Neuronal stem cell (in vitro differentiated cells): ENCODE measurements at regions not wholly inside any gene's neighbourhood (a gene's known extent, or its start where the extent isn't known, plus 50 kb on each side); places are given as distances from the start of the nearest gene placed in this dataset.

ENCODE experiments used
- DNase-seq: peaks from one replicate; pipeline ENCODE4 v3.0.0-alpha.2; 2013; ENCODE audit warnings: low spot score
- H2AFZ ChIP-seq: one replicate; pipeline ENCODE4 v1.6.1; 2013; ENCODE audit warnings: mild to moderate bottlenecking, low read length, inconsistent platforms
- H2AK5ac ChIP-seq: 2 replicates; pipeline ENCODE4 v1.6.1; 2013; ENCODE audit warnings: low read depth, mild to moderate bottlenecking, inconsistent platforms, low read length, moderate library complexity, mixed read lengths
- H2BK120ac ChIP-seq: 2 replicates; pipeline ENCODE4 v1.6.1; 2013; ENCODE audit warnings: low read depth, mild to moderate bottlenecking, inconsistent platforms, low read length, moderate library complexity, mixed read lengths
- H2BK12ac ChIP-seq: one replicate; pipeline ENCODE4 v1.6.1; 2013; ENCODE audit warnings: low read length, inconsistent platforms
- H2BK15ac ChIP-seq: 2 replicates; pipeline ENCODE4 v1.6.1; 2013; ENCODE audit warnings: mild to moderate bottlenecking, low read length, inconsistent platforms, mixed read lengths
- H2BK5ac ChIP-seq: one replicate; pipeline ENCODE4 v1.6.1; 2013; ENCODE audit warnings: inconsistent platforms, mild to moderate bottlenecking, low read length, moderate library complexity
- H3K14ac ChIP-seq: one replicate; pipeline ENCODE4 v1.6.1; 2013; ENCODE audit warnings: low read length, inconsistent platforms
- H3K18ac ChIP-seq: 2 replicates; pipeline ENCODE4 v1.6.1; 2013; ENCODE audit warnings: low read length, inconsistent platforms
- H3K23ac ChIP-seq: 2 replicates; pipeline ENCODE4 v1.6.1; 2013; ENCODE audit warnings: low read depth, mild to moderate bottlenecking, mixed read lengths, low read length, inconsistent platforms; ENCODE audit not compliant: poor library complexity
- H3K27ac ChIP-seq: replicated peaks from 3 replicates; pipeline ENCODE4 v1.5.1; 2013; ENCODE audit warnings: low read length, inconsistent platforms
- H3K27me3 ChIP-seq, 3 experiments: 2 replicates each; pipeline ENCODE4 v1.6.1; 2013; ENCODE audit warnings: low read length in 3 of 3, mild to moderate bottlenecking in 2 of 3, inconsistent platforms in 1 of 3, low read depth in 1 of 3, mixed read lengths in 1 of 3, moderate library complexity in 1 of 3; ENCODE audit not compliant: control insufficient read depth in 3 of 3, insufficient read depth in 3 of 3
- H3K36me3 ChIP-seq, 2 donors: replicated peaks in 1 of 2; 2 replicates each; pipeline ENCODE4 v1.6.1; 2013; ENCODE audit warnings: low read length in 2 of 2; ENCODE audit not compliant: control insufficient read depth in 2 of 2, insufficient read depth in 2 of 2
- H3K4ac ChIP-seq: 2 replicates; pipeline ENCODE4 v1.6.1; 2013; ENCODE audit warnings: inconsistent platforms, mild to moderate bottlenecking, low read length, moderate library complexity
- H3K4me1 ChIP-seq, 2 donors: 1 replicate in 1 of 2; 2 replicates in 1 of 2; pipeline ENCODE4 v1.6.1; 2013; ENCODE audit warnings: low read length in 2 of 2, low read depth in 1 of 2; ENCODE audit not compliant: control insufficient read depth in 2 of 2, insufficient read depth in 1 of 2
- H3K4me2 ChIP-seq: one replicate; pipeline ENCODE4 v1.6.1; 2013; ENCODE audit warnings: mild to moderate bottlenecking, low read length, inconsistent platforms; ENCODE audit not compliant: insufficient read depth, poor library complexity, severe bottlenecking
- H3K4me3 ChIP-seq, 2 donors: 2 replicates each; pipeline ENCODE4 v1.5.1; 2013; ENCODE audit warnings: low read length in 2 of 2, mild to moderate bottlenecking in 2 of 2, inconsistent platforms in 1 of 2, moderate library complexity in 1 of 2
- H3K79me1 ChIP-seq: one replicate; pipeline ENCODE4 v1.6.1; 2013; ENCODE audit warnings: low read depth, mild to moderate bottlenecking, inconsistent platforms, low read length, moderate library complexity
- H3K9ac ChIP-seq: one replicate; pipeline ENCODE4 v1.6.1; 2013; ENCODE audit warnings: mild to moderate bottlenecking, low read depth, low read length, inconsistent platforms; ENCODE audit not compliant: poor library complexity
- H3K9me3 ChIP-seq, 2 donors: replicated peaks in 1 of 2; 2 replicates each; pipeline versions ENCODE3 to v1.6.1; 2013; ENCODE audit warnings: low read length in 2 of 2, mild to moderate bottlenecking in 2 of 2, inconsistent platforms in 1 of 2, low read depth in 1 of 2, mixed read lengths in 1 of 2, moderate library complexity in 1 of 2; ENCODE audit not compliant: control insufficient read depth in 2 of 2, insufficient read depth in 1 of 2
- H4K8ac ChIP-seq: one replicate; pipeline ENCODE4 v1.6.1; 2013; ENCODE audit warnings: low read depth, mild to moderate bottlenecking, inconsistent platforms, low read length, moderate library complexity
- H4K91ac ChIP-seq: one replicate; pipeline ENCODE4 v1.6.1; 2013; ENCODE audit warnings: low read length, low read depth, mild to moderate bottlenecking, inconsistent platforms; ENCODE audit not compliant: poor library complexity
- WGBS, 2 donors: extraction: QIAGEN DNeasy Blood & Tissue Kit; methylation state at CpG; one replicate each; pipeline ENCODE4 v1.1.7; 2013; ENCODE audit warnings: missing lambda C conversion rate in 2 of 2, mixed read lengths in 1 of 2; ENCODE audit not compliant: insufficient read length in 2 of 2, insufficient replicate concordance in 1 of 2; ENCODE audit errors: extremely low coverage in 2 of 2; 5-methylcytosine and 5-hydroxymethylcytosine counted together

DNA sequence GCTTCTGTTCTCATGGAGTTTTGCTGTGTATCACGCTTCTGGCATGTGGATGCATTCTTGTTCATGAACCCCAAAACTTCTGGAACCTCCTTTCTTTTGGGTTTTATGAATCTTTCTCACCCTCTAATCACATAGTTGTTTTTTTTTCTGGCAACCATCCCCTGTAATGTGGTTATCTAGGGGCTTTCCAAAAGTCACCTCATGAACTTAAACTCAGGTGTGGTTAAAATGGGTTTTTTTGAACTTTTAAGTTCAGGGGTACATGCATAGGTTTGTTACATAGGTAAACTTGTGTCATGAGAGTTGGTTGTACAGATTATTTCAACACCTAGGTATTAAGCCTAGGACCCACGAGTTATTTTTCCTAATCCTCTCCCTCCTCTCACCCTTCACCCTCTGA, 1099.4 kb upstream of the SLIT2 start:
- Histone ChIP-seq H3K9me3 (peaks cover 0 to 17% of the 10 kb centered on the region in 2 donors), H3K4ac (no peak overlapping the region), H3K4me2 (no peak overlapping the region), H3K4me3 (no peak overlapping the region), H2AFZ (no peak overlapping the region), H3K27ac (no peak overlapping the region), H3K36me3 (no peaks in the 10 kb centered on the region), H2AK5ac (no peak overlapping the region), H3K9ac (no peak overlapping the region), H2BK12ac (no peak overlapping the region), H3K18ac (no peak overlapping the region), H3K27me3 (no peaks in the 10 kb centered on the region), H2BK120ac (no peak overlapping the region), H2BK15ac (no peak overlapping the region), H3K14ac (no peak overlapping the region), H4K8ac (no peak overlapping the region), H3K23ac (no peak overlapping the region), H4K91ac (no peak overlapping the region), H2BK5ac (no peak overlapping the region), H3K79me1 (no peaks in the 10 kb centered on the region), H3K4me1 (no peaks in the 10 kb centered on the region)
- no peak for DNase-seq
- no CpG with 5 or more reads among the region's 2 CpGs for WGBS, 2 donors

DNA sequence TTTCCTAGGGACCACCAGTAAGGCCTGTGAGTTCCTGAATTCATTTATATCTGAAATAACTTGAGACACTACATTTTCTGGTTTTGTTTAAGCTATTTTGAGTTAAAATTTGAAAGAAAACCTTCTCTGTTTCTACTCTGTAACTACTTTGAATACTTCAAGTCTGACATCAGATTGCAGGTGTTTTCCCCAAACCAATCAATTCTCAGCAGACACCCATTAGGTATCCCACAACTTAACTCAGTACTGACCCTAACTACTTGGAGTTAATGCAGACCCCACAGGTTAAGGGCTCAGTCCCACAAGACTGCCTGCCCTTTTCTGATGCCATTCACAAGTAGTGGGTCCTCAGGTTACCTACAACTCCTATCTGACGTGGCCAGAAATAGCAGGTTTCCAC, 1100.0 kb upstream of the SLIT2 start:
- Histone ChIP-seq H3K23ac (no peak overlapping the region), H3K27me3 (no peaks in the 10 kb centered on the region), H2AK5ac (no peak overlapping the region), H3K9me3 (peaks cover 0 to 13% of the 10 kb centered on the region in 2 donors), H3K18ac (no peak overlapping the region), H3K27ac (no peak overlapping the region), H2AFZ (no peak overlapping the region), H3K4me3 (no peak overlapping the region), H3K4me1 (no peaks in the 10 kb centered on the region), H3K36me3 (no peaks in the 10 kb centered on the region), H4K8ac (no peak overlapping the region), H3K4ac (no peak overlapping the region), H3K14ac (no peak overlapping the region), H4K91ac (no peak overlapping the region), H2BK120ac (no peak overlapping the region), H2BK5ac (no peak overlapping the region), H3K4me2 (no peak overlapping the region), H2BK12ac (no peak overlapping the region), H3K9ac (no peak overlapping the region), H2BK15ac (no peak overlapping the region), H3K79me1 (no peaks in the 10 kb centered on the region)
- DNase-seq = no peak
- WGBS, 2 donors = no CpG with 5 or more reads among the region's 1 CpG

DNA sequence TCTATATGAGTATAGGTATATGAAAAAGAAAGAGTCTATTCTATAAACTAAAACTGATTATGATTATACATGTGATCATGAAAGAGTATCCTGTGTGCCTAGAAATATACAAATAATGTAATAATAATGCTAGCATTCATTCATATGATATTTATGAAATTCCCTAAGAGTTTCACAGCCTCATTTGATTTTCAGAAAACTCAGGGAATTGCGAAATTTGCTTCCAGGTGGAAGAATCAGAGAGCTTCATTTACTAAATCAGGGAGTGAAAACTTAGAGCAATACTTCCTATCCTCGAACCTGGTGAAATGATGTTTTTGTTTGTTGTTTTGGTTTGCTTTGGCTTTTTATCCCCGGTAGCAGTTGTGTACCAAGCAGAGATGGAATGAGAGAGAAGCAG, 1105.7 kb upstream of the SLIT2 start:
- Histone ChIP-seq H2BK12ac (no peak overlapping the region), H3K9ac (no peak overlapping the region), H3K4ac (no peak overlapping the region), H3K27ac (no peak overlapping the region), H3K27me3 (no peaks in the 10 kb centered on the region), H3K36me3 (no peaks in the 10 kb centered on the region), H3K4me2 (no peak overlapping the region), H3K9me3 (no peaks in the 10 kb centered on the region), H3K4me1 (peaks cover 0 to 4% of the 10 kb centered on the region in 2 donors), H4K91ac (no peak overlapping the region), H3K18ac (no peak overlapping the region), H3K23ac (no peak overlapping the region), H4K8ac (no peak overlapping the region), H2BK120ac (no peak overlapping the region), H2AFZ (no peak overlapping the region), H3K4me3 (no peak overlapping the region), H3K14ac (no peak overlapping the region), H3K79me1 (no peaks in the 10 kb centered on the region), H2BK15ac (no peak overlapping the region), H2BK5ac (no peak overlapping the region), H2AK5ac (no peak overlapping the region)
- no CpG with 5 or more reads among the region's 3 CpGs for WGBS, 2 donors
- DNase-seq = no peak

DNA sequence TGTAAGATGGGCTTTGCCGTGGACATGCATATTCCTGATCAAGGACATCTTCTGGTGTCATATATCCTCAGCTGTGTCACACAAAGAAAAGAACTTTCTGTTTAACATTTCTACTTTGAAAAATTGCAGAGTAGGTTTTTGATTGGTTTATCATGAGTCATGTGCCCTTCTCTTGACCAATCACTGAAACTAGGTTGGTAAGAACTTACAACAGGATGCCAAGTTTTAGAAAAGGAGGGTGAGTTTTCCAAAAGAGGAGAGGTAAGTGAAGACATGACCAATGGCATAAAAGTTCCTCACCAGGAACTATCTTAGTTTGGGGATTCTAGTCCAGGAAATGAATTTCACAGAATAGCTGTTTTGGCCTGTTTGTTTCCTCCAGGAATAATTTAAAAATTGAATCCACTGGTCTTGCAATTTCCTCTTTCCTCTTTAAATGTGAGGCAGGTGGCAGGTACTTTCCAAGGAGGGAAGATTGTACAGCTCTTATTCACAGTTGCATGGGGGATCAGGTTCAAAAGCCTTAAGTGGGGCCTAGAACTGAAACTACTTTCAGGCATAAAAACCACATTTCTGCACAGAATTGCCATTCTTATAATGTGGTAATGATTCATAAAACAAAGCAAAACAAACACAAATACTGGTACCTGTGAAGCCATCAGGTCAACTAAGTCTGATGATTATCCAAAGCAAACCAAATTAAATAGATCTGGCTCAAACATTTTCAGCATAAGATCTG, 1114.5 kb upstream of the LCORL start:
- Histone ChIP-seq H3K9ac (no peak overlapping the region), H2BK12ac (no peak overlapping the region), H2BK5ac (no peak overlapping the region), H3K18ac (no peak overlapping the region), H2BK120ac (no peak overlapping the region), H3K27me3 (no peaks in the 10 kb centered on the region), H3K4me3 (no peak overlapping the region), H3K4me2 (no peak overlapping the region), H4K8ac (no peak overlapping the region), H2AFZ (no peak overlapping the region), H2AK5ac (no peak overlapping the region), H3K14ac (no peak overlapping the region), H3K27ac (no peak overlapping the region), H2BK15ac (no peak overlapping the region), H3K9me3 (no peaks in the 10 kb centered on the region), H3K4ac (no peak overlapping the region), H3K23ac (no peak overlapping the region), H4K91ac (no peak overlapping the region), H3K4me1 (no peaks in the 10 kb centered on the region), H3K36me3 (no peaks in the 10 kb centered on the region), H3K79me1 (no peaks in the 10 kb centered on the region)
- no CpG with 5 or more reads among the region's 1 CpG for WGBS, 2 donors
- DNase-seq = no peak
